ENCODE measurements at regions not wholly inside any gene's neighbourhood (a gene's known extent, or its start where the extent isn't known, plus 50 kb on each side); places are given as distances from the start of the nearest gene placed in this dataset.

- Histone ChIP-seq H3K9me3 (no peaks in the 10 kb centered on the region), H3K4me3 (no peak overlapping the region), H3K27ac (no peak overlapping the region), H3K4me1 (peaks cover 0 to 2% of the 10 kb centered on the region in 2 donors), H3K27me3 (no peaks in the 10 kb centered on the region), H3K36me3 (no peaks in the 10 kb centered on the region)
- in situ Hi-C loops (cut with MboI; ENCODE audit: low sequenced_read_pairs in 4 of 4): no loop called here
- no peak for TF ChIP-seq POLR2A (IDR thresholded peaks at IDR 0.05)
- no peak for TF ChIP-seq CTCF (IDR thresholded peaks at IDR 0.05 in 4 of 5, conservative IDR thresholded peaks at IDR 0.05 in 1 of 5)
- ATAC-seq: no peak
- intact Hi-C loops (cut with DNase I; ENCODE audit: low total_unique reads): no loop called here
- no peak for DNase-seq
These were observed 124.7 kb upstream of the THBS1 start for GRCh38 chr15:39456159-39456558.

GRCh38 chr15:39456582-39457330, 124.1 kb upstream of the THBS1 start:
- peaks cover 0 to 8% of the 10 kb centered on the region in 2 donors for H3K4me1 ChIP-seq
- no peak overlapping the region for H3K27ac ChIP-seq
- no peaks in the 10 kb centered on the region for H3K36me3 ChIP-seq
- H3K9me3 ChIP-seq: no peaks in the 10 kb centered on the region
- TF ChIP-seq POLR2A (IDR thresholded peaks at IDR 0.05) (no peak), CTCF (IDR thresholded peaks at IDR 0.05 in 4 of 5, conservative IDR thresholded peaks at IDR 0.05 in 1 of 5) (no peak)
- intact Hi-C loops (cut with DNase I; ENCODE audit: low total_unique reads) (no loop called here), in situ Hi-C loops (cut with MboI; ENCODE audit: low sequenced_read_pairs in 4 of 4) (no loop called here)
- DNase-seq: no peak
- no peak for ATAC-seq
- H3K4me3 ChIP-seq: no peak overlapping the region
- no peaks in the 10 kb centered on the region for H3K27me3 ChIP-seq

- H3K27ac ChIP-seq: no peak overlapping the region
- H3K4me3 ChIP-seq: no peak overlapping the region
- intact Hi-C loops (cut with DNase I; ENCODE audit: low total_unique reads) (no loop called here), in situ Hi-C loops (cut with MboI; ENCODE audit: low sequenced_read_pairs in 4 of 4) (no loop called here)
- no peaks in the 10 kb centered on the region for H3K36me3 ChIP-seq
- H3K4me1 ChIP-seq: peaks cover 0 to 14% of the 10 kb centered on the region in 2 donors
- no peak for ATAC-seq
- no peak for DNase-seq
- H3K27me3 ChIP-seq: no peaks in the 10 kb centered on the region
- TF ChIP-seq CTCF (IDR thresholded peaks at IDR 0.05 in 4 of 5, conservative IDR thresholded peaks at IDR 0.05 in 1 of 5) (no peak), POLR2A (IDR thresholded peaks at IDR 0.05) (no peak)
- H3K9me3 ChIP-seq: no peaks in the 10 kb centered on the region
These were observed 122.7 kb upstream of the THBS1 start for GRCh38 chr15:39458131-39458530.

GRCh38 chr15:39459548-39459947, 121.3 kb upstream of the THBS1 start:
- Histone ChIP-seq H3K4me3 (no peak overlapping the region), H3K27ac (no peak overlapping the region), H3K27me3 (no peaks in the 10 kb centered on the region), H3K9me3 (no peaks in the 10 kb centered on the region), H3K36me3 (no peaks in the 10 kb centered on the region), H3K4me1 (peaks cover 0 to 14% of the 10 kb centered on the region in 2 donors)
- intact Hi-C loops (cut with DNase I; ENCODE audit: low total_unique reads): no loop called here
- no peak for TF ChIP-seq POLR2A (IDR thresholded peaks at IDR 0.05)
- no peak for TF ChIP-seq CTCF (IDR thresholded peaks at IDR 0.05 in 4 of 5, conservative IDR thresholded peaks at IDR 0.05 in 1 of 5)
- in situ Hi-C loops (cut with MboI; ENCODE audit: low sequenced_read_pairs in 4 of 4): no loop called here
- no peak for ATAC-seq
- DNase-seq: no peak

GRCh38 chr15:39460748-39461147, 120.1 kb upstream of the THBS1 start:
- ATAC-seq: no peak
- peaks cover 0 to 14% of the 10 kb centered on the region in 2 donors for H3K4me1 ChIP-seq
- no peak overlapping the region for H3K4me3 ChIP-seq
- H3K36me3 ChIP-seq: no peaks in the 10 kb centered on the region
- H3K27ac ChIP-seq: no peak overlapping the region
- no peaks in the 10 kb centered on the region for H3K27me3 ChIP-seq
- no peak for DNase-seq
- no peak for TF ChIP-seq CTCF (IDR thresholded peaks at IDR 0.05 in 4 of 5, conservative IDR thresholded peaks at IDR 0.05 in 1 of 5)
- TF ChIP-seq POLR2A (IDR thresholded peaks at IDR 0.05): no peak
- H3K9me3 ChIP-seq: no peaks in the 10 kb centered on the region
- intact Hi-C loops (cut with DNase I; ENCODE audit: low total_unique reads) (no loop called here), in situ Hi-C loops (cut with MboI; ENCODE audit: low sequenced_read_pairs in 4 of 4) (no loop called here)
